NCI-H146 treated with DMSO at 0.1 percent for 48 hours (cell line): ENCODE measurements at regions not wholly inside any gene's neighbourhood (a gene's known extent, or its start where the extent isn't known, plus 50 kb on each side); places are given as distances from the start of the nearest gene placed in this dataset.
"Not testable (repeated sequence)": the region's sequence is repeated elsewhere in the genome, so short reads cannot be mapped to it uniquely, and the experiment has no call there.

ENCODE experiments used
- DNase-seq: peaks from one replicate; lab custom pipeline; 2025; ENCODE audit not compliant: unreplicated experiment; lab: John Stamatoyannopoulos, UW

GRCh38 chr3:26474706-26475105, 147.9 kb upstream of the LRRC3B start:
- DNase-seq: no peak

DNA sequence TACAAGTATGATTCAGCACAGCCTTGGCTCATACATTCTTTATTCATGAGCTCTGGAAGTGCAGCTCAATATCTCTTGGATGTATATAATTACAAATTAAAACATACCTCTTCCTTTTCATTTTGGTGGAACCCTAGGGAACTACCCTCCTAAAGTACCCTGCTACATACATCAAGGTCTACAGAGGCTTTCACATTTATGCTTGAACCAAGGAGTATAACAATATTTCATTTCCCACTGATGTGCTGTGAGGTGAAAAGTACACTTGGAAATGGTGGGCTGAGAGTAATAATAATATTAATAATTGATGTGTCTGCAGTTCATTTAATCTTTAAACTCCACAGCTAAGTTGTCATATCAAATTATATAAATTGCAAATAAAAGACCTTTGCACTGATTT, 142.2 kb upstream of the LRRC3B start:
- no peak for DNase-seq

DNA sequence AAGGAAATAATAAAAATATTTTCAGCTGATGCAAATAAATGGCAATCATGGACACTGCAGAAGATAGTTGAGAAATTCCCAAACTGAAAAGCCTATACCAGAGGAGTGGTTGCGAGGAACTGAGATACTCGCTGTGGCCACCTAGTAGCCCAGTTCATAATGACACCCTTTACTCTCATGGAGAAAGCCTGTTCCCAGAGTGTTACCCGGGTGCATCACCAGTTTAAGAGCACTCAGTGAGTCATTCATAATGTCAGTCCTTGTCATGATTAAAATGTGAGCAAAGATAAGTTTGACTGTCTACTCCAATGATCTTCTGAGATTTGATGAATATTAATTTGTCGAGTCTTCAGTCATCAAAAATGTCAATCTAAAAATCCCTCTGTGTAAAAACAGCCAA, 138.4 kb upstream of the LRRC3B start:
- no peak for DNase-seq

DNA sequence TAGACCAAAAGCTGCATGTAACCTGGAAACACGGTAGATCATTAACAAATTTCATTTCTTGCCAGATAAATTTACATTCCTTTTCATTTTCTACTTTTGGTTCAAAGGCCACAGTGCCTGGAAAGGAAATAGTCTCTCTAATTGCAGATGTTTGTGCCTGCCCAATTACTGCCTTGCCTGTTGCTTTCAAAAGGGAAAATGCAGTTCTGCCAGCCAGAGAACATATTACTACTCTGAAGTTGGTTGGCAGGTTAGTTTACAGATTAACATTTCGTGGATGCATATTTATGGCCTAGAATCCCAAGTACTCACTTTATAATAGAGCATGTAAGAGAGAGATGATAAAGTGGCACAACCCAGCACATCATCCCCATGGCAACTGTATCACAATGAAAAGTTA, 124.3 kb upstream of the LRRC3B start:
- DNase-seq: no peak

DNA sequence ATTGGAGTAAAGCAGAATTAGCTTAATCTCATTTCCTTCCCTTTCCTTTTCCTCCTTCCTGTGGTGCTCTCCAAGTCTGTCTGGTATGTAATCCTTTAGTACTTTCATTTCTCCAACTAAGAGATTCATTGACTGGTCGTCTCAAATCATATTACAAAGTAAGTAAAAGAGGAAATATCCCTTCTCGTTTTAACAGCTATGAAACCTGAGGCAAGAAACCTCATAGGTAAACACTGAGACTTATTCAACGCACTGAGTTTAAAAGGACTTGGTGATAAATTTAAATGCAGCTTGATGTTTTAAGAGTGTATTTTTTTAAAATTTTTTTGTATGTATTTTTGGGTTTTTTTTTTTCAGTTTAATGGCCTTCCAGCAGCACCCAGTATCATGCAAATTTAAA, 117.2 kb upstream of the LRRC3B start:
- DNase-seq: no peak

GRCh38 chr3:26514445-26515029, 108.0 kb upstream of the LRRC3B start:
- DNase-seq: not testable (repeated sequence)

DNA sequence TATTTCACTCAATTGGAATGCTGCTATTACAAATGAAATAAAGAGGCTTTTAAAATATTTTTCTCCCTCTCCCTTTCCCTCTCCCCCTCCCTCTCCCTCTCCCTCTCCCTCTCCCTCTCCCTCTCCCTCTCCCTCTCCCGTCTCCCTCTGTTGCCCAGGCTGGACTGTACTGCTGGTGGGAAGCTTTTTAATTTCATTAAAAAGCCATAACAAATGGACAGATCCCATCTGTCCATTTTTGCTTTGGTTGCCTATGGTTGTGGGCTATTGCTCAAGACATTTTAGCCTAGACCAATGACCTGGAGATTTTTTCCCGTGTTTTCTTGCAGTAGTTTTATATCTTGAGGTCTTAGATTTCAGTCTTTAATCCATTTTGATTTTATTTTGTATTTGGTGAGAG, 107.2 kb upstream of the LRRC3B start:
- DNase-seq: no peak

- DNase-seq: no peak
Measured at GRCh38 chr3:26521261-26521660, 101.3 kb upstream of the LRRC3B start.

DNA sequence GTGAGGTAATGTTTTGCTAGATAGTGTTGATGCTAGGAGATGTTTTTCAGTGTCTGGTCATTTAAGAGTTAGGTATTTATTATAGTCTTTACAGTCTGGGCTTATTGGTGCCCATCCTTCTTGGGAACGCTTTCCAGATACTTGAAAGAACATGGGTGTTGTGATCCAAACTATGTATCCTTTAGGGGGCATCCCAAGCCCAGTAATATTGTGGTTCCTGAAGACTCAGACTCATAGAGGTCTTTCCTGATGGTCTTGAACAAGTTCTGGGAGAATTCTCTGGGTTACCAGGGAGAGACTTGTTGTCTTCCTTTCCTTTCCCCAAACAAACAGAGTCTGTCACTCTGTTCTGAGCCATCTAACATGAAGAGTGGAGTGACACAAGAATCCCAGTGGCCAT, 99.7 kb upstream of the LRRC3B start:
- no peak for DNase-seq

DNA sequence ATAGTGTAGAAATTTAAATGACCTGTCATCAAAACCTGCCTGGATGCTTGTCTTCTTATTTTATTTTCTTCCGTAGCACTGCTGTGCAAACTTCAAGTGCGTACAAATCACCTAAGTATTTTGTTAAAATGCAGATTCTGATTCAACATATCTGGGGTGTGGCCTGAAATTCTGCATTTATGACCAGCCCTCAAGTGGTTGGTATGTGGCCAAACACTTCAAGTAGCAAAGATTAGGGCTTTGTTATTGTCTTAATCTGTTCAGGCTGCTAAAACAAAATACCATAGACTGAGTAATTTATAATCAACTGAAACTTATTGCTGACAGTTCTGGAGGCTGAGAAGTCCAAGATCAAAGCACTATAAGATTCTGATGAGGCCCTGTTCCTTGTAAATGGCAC, 97.6 kb upstream of the LRRC3B start:
- DNase-seq: no peak

GRCh38 chr3:26535151-26535550, 87.4 kb upstream of the LRRC3B start:
- DNase-seq: no peak

DNA sequence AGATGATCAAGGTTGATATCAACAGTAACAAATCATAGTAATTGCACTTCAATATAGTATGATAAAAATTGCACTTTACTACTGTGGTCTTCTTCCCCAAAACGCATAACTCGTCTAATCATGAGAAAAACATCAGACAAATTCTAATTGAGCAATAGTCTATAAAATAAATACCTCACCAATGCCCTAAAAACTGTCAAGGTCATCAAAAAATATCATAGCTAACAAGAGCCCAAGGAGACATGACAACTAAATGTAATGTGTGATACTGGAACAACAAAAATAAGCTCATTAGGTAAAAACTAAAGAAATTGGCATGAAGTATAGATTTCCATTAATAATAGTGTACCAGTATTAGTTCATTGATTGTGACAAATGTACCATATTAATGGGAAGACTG, 85.6 kb upstream of the LRRC3B start:
- no peak for DNase-seq

DNA sequence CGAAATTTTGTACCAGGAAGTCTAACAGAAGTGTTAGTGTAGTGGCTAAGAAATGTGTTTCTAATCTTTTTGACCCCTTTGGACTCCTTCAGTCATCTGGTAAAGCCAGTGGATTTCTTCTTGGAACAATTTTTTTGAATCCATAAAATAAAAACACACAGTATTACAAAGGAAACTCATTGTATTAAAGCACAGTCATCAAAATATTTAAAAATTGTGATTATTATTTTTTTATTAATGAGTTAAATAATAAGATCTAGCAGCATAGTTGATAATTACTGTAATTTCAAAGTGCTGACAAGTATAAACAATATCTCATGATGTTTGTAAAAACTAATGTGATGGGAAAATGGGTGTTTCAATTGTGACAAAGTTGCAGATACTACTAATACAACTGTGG, 72.2 kb upstream of the LRRC3B start:
- DNase-seq: no peak

GRCh38 chr3:26556637-26557036, 65.9 kb upstream of the LRRC3B start:
- DNase-seq: no peak

- DNase-seq: no peak
Measured at GRCh38 chr3:26558257-26558656, 64.3 kb upstream of the LRRC3B start.

- no peak for DNase-seq
Measured at GRCh38 chr3:26559227-26559626, 63.3 kb upstream of the LRRC3B start.

DNA sequence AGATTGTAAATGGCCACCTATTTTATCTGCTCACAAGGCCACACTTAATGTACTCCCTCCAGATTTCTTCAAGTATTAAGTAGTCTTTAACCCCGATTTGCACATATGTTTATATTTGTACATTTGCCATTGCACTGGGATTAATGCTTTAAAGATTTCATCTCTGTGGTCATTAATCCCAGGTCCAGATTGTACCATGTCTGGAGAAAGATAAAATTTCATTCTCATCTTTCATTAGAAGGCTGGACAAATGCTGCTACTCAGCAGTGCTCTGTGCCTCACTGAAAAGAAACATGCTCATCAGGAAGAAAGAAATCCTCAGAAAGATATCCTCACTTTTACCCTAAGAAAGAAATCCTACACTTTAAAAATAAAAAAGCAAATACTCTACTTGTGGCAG, 62.5 kb upstream of the LRRC3B start:
- DNase-seq: no peak

GRCh38 chr3:26562021-26562768, 60.4 kb upstream of the LRRC3B start:
- DNase-seq: no peak
